Bronchial epithelial cell (primary cell): ENCODE measurements at regions not wholly inside any gene's neighbourhood (a gene's known extent, or its start where the extent isn't known, plus 50 kb on each side); places are given as distances from the start of the nearest gene placed in this dataset.
A peak's percentile ranks its signal among the peaks of the same experiment; 100 is the strongest.

Experiments used
- DNase-seq: peaks from one replicate; pipeline ENCODE4 v3.0.0-alpha.2; 2010; ENCODE audit warnings: low read depth
- FAIRE-seq: peaks from 2 replicates; lab custom pipeline; 2011; peaks lifted over from hg19 to GRCh38; lab: Jason Lieb, UNC
- H3K27me3 ChIP-seq: 2 replicates; pipeline ENCODE4 v1.5.1; 2011; ENCODE audit warnings: low read length; ENCODE audit not compliant: control insufficient read depth, insufficient read depth
- H3K36me3 ChIP-seq: 2 replicates; pipeline ENCODE4 v1.5.1; 2011; ENCODE audit warnings: low read length; ENCODE audit not compliant: control insufficient read depth, insufficient read depth
- H3K4me3 ChIP-seq: 2 replicates; pipeline ENCODE4 v1.5.1; 2011; ENCODE audit warnings: mild to moderate bottlenecking, low read depth, low read length, control low read depth
- CTCF ChIP-seq: IDR thresholded peaks from 2 replicates; pipeline ENCODE4 v1.5.1; 2011; ENCODE audit warnings: mild to moderate bottlenecking, moderate library complexity, low read length, control low read depth, inconsistent platforms; ENCODE audit not compliant: insufficient read depth, severe bottlenecking

DNA sequence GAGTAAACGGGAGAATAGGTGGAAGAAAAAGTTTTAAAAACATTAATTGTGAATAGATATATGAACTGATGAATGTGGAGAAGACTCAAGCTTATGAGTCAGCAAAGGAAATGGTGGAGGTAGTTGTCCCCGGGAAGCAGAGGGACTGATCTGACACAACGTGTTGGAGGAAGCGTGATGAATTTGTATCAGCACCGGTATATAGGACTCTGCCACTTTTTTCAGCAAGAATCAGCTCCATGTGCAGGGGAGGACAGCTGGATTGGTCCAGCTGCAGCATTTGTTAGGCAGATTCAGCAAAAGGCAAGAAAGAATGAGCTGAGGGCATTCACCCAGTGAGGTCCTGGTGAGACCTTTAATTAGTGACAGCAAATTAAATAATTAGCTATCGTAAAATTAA, 276.0 kb downstream of the TENT4A start:
- no peak for TF ChIP-seq CTCF
- Histone ChIP-seq H3K27me3 (no peaks in the 10 kb centered on the region), H3K36me3 (no peaks in the 10 kb centered on the region), H3K4me3 (no peak overlapping the region)
- FAIRE-seq = no peak
- no peak for DNase-seq

DNA sequence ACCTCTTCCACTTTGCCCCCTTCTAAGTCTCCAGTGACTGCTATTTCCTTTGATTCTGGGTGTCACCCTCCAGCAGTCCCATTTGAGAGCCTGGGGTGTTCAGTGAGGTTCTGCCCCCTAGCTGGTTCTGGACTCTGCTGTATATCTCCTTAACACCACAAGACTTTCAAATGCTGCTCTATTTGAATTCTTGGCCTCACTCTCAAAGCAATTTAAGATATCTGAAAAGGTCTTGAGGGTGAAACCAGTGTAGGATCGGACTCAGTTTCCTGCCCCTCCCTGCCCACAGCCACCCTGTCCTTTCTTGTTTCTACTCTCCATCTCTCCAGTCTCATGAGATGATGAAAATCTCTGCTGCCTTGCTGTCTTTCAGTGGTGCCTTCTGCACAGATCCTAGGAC, 280.9 kb downstream of the TENT4A start:
- no peak for FAIRE-seq
- no peak for TF ChIP-seq CTCF

GRCh38 chr5:6995115-6995514, 281.9 kb downstream of the TENT4A start:
- FAIRE-seq (no peak), DNase-seq (no peak)
- Histone ChIP-seq H3K4me3 (no peak overlapping the region), H3K36me3 (no peaks in the 10 kb centered on the region), H3K27me3 (no peaks in the 10 kb centered on the region)
- no peak for TF ChIP-seq CTCF

More for the DNA sequence above, 280.9 kb downstream of the TENT4A start:
- no peak overlapping the region for H3K4me3 ChIP-seq
- H3K27me3 ChIP-seq = no peaks in the 10 kb centered on the region
- no peak for DNase-seq
- no peaks in the 10 kb centered on the region for H3K36me3 ChIP-seq

- Histone ChIP-seq H3K27me3 (no peaks in the 10 kb centered on the region), H3K4me3 (no peak overlapping the region), H3K36me3 (no peaks in the 10 kb centered on the region)
- FAIRE-seq (no peak), DNase-seq (peak; percentile 59)
- TF ChIP-seq CTCF = no peak
These were observed 287.1 kb downstream of the TENT4A start for GRCh38 chr5:7000310-7000709.

- TF ChIP-seq CTCF = no peak
- FAIRE-seq (no peak), DNase-seq (no peak)
- Histone ChIP-seq H3K27me3 (no peaks in the 10 kb centered on the region), H3K4me3 (no peak overlapping the region), H3K36me3 (no peaks in the 10 kb centered on the region)
These were observed 297.4 kb downstream of the TENT4A start for GRCh38 chr5:7010591-7010990.

DNA sequence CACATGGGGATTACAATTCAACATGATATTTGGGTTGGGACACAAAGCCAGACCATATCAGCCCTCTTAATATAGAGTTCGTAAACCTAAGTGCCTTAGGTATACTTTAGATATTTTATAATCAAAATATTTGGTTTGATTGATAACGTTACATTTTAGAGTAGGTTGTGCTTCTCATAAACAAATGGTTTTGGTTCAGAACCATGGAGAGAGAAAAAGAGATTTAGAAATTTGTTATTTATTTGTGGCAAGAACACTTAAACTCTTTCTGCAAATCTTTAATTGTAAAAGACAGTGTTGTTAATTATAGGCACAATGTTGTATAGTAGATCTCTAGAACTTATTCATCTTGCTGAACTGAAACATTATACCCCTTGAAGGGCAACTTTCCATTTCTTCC, 298.8 kb downstream of the TENT4A start:
- FAIRE-seq (no peak), DNase-seq (no peak)
- TF ChIP-seq CTCF = no peak
- Histone ChIP-seq H3K4me3 (no peak overlapping the region), H3K36me3 (no peaks in the 10 kb centered on the region), H3K27me3 (no peaks in the 10 kb centered on the region)
